ENCODE measurements at regions not wholly inside any gene's neighbourhood (a gene's known extent, or its start where the extent isn't known, plus 50 kb on each side); places are given as distances from the start of the nearest gene placed in this dataset.

GRCh38 chr2:446303-446874, 158.5 kb upstream of the ALKAL2 start:
- TF ChIP-seq CTCF (IDR thresholded peaks at IDR 0.05; ENCODE audit: extremely low read depth in 1 of 2, insufficient read depth in 1 of 2, low read depth in 1 of 2, low read length in 2 of 2) (no peak), POLR2A (IDR thresholded peaks at IDR 0.05; ENCODE audit: low read depth, low read length) (no peak), MYC (IDR thresholded peaks at IDR 0.05; ENCODE audit: low read depth, low read length) (no peak), JUN (IDR thresholded peaks at IDR 0.05; ENCODE audit: borderline replicate concordance, insufficient read depth, insufficient read length, low read depth) (no peak)
- Histone ChIP-seq H3K9me3 (replicated peaks; ENCODE audit: control insufficient read depth, insufficient read depth, low read length) (peaks cover 9% of the 10 kb centered on the region), H3K9ac (replicated peaks; ENCODE audit: extremely low read depth, insufficient read depth, low read length) (no peak overlapping the region), H3K4me1 (ENCODE audit: control insufficient read depth, extremely low read depth, insufficient read depth, low read length) (no peaks in the 10 kb centered on the region), H2AFZ (ENCODE audit: low read depth, low read length) (no peak overlapping the region), H3K9me1 (replicated peaks; ENCODE audit: control insufficient read depth, extremely low read depth, insufficient read depth, low read length) (no peaks in the 10 kb centered on the region), H3K4me2 (ENCODE audit: insufficient read depth, low read length) (no peak overlapping the region), H3K27me3 (ENCODE audit: control insufficient read depth in 2 of 2, insufficient read depth in 2 of 2, low read length in 2 of 2) (no peaks in the 10 kb centered on the region), H4K20me1 (replicated peaks; ENCODE audit: control insufficient read depth, extremely low read depth, insufficient read depth, low read length) (no peaks in the 10 kb centered on the region), H3K36me3 (ENCODE audit: control insufficient read depth in 2 of 2, extremely low read depth in 1 of 2, insufficient read depth in 2 of 2, low read length in 2 of 2) (no peaks in the 10 kb centered on the region), H3K27ac (ENCODE audit: insufficient read depth, low read depth, low read length) (no peak overlapping the region), H3K4me3 (replicated peaks in 1 of 3; ENCODE audit: insufficient read depth in 1 of 3, low read depth in 1 of 3, low read length in 3 of 3) (no peak overlapping the region), H3K79me2 (ENCODE audit: control insufficient read depth, insufficient read depth, low read length) (no peaks in the 10 kb centered on the region)
- dilution Hi-C loops (cut with MboI; ENCODE audit: extremely low pct_ligation_motif_present, low sequenced_read_pairs) (no loop called here), intact Hi-C loops (cut with micrococcal nuclease) (no loop called here)
- DNase-seq (ENCODE audit: low read depth, low spot score) (no peak), FAIRE-seq (no peak)
- BruUV-seq (replicated peaks) = no TSS peak
- ChIA-PET CTCF (no interaction called here), POLR2A (no interaction called here)

GRCh38 chr2:445896-446295, 158.0 kb upstream of the ALKAL2 start:
- BruUV-seq (replicated peaks) = no TSS peak
- no peak overlapping the region for H3K4me2 ChIP-seq (ENCODE audit: insufficient read depth, low read length)
- POLR2A ChIA-PET = no interaction called here
- H3K27ac ChIP-seq (ENCODE audit: insufficient read depth, low read depth, low read length) = no peak overlapping the region
- DNase-seq (ENCODE audit: low read depth, low spot score) (no peak), FAIRE-seq (no peak)
- H2AFZ ChIP-seq (ENCODE audit: low read depth, low read length) = no peak overlapping the region
- TF ChIP-seq JUN (IDR thresholded peaks at IDR 0.05; ENCODE audit: borderline replicate concordance, insufficient read depth, insufficient read length, low read depth) (no peak), CTCF (IDR thresholded peaks at IDR 0.05; ENCODE audit: extremely low read depth in 1 of 2, insufficient read depth in 1 of 2, low read depth in 1 of 2, low read length in 2 of 2) (no peak), GATA2 (IDR thresholded peaks at IDR 0.05; ENCODE audit: insufficient read depth, insufficient read length, low read depth, low read length) (no peak), EZH2 (IDR thresholded peaks at IDR 0.05; ENCODE audit: borderline replicate concordance, low read depth, low read length, severe bottlenecking) (no peak), MAX (IDR thresholded peaks at IDR 0.05; ENCODE audit: insufficient read depth, insufficient read length) (no peak)
- no peaks in the 10 kb centered on the region for H4K20me1 ChIP-seq (replicated peaks; ENCODE audit: control insufficient read depth, extremely low read depth, insufficient read depth, low read length)
- H3K36me3 ChIP-seq (ENCODE audit: control insufficient read depth in 2 of 2, extremely low read depth in 1 of 2, insufficient read depth in 2 of 2, low read length in 2 of 2) = no peaks in the 10 kb centered on the region
- H3K9me3 ChIP-seq (replicated peaks; ENCODE audit: control insufficient read depth, insufficient read depth, low read length) = peaks cover 9% of the 10 kb centered on the region
- no peaks in the 10 kb centered on the region for H3K9me1 ChIP-seq (replicated peaks; ENCODE audit: control insufficient read depth, extremely low read depth, insufficient read depth, low read length)
- no peaks in the 10 kb centered on the region for H3K27me3 ChIP-seq (ENCODE audit: control insufficient read depth in 2 of 2, insufficient read depth in 2 of 2, low read length in 2 of 2)
- no peaks in the 10 kb centered on the region for H3K4me1 ChIP-seq (ENCODE audit: control insufficient read depth, extremely low read depth, insufficient read depth, low read length)
- dilution Hi-C loops (cut with MboI; ENCODE audit: extremely low pct_ligation_motif_present, low sequenced_read_pairs) (no loop called here), intact Hi-C loops (cut with micrococcal nuclease) (no loop called here)
- no peak overlapping the region for H3K4me3 ChIP-seq (replicated peaks in 1 of 3; ENCODE audit: insufficient read depth in 1 of 3, low read depth in 1 of 3, low read length in 3 of 3)
- no peak overlapping the region for H3K9ac ChIP-seq (replicated peaks; ENCODE audit: extremely low read depth, insufficient read depth, low read length)
- CTCF ChIA-PET = no interaction called here
- H3K79me2 ChIP-seq (ENCODE audit: control insufficient read depth, insufficient read depth, low read length) = no peaks in the 10 kb centered on the region

Measured in endothelial cell of umbilical vein (primary cell).